Thoracic aorta (tissue), 2 donors: ENCODE measurements at regions not wholly inside any gene's neighbourhood (a gene's known extent, or its start where the extent isn't known, plus 50 kb on each side); places are given as distances from the start of the nearest gene placed in this dataset.
"Not testable (repeated sequence)": the region's sequence is repeated elsewhere in the genome, so short reads cannot be mapped to it uniquely, and the experiment has no call there.

ENCODE experiments used
- ATAC-seq: fragments of 150-250 bp; one replicate; pipeline ENCODE4 v1.8.0; 2017; ENCODE audit warnings: low read depth; ENCODE audit not compliant: insufficient number of reproducible peaks, low FRiP score
- DNase-seq: peaks from one replicate; pipeline ENCODE4 v3.0.0-alpha.2; 2020; ENCODE audit warnings: low spot score
- H3K27ac ChIP-seq, 2 donors: fragments of 200-600 bp; sonication (generic); 1 replicate in 1 of 2; 2 replicates in 1 of 2; pipeline ENCODE4 v1.5.1; 2016; ENCODE audit warnings: mild to moderate bottlenecking in 2 of 2, moderate library complexity in 2 of 2
- H3K27me3 ChIP-seq: fragments of 200-600 bp; sonication (generic); replicated peaks from 2 replicates; pipeline ENCODE4 v1.6.0; 2016; ENCODE audit warnings: mild to moderate bottlenecking; ENCODE audit not compliant: insufficient read depth
- H3K36me3 ChIP-seq: fragments of 200-600 bp; sonication (generic); one replicate; pipeline ENCODE4 v1.5.1; 2016
- H3K4me1 ChIP-seq, 2 donors: fragments of 200-600 bp; sonication (generic); 1 replicate in 1 of 2; 2 replicates in 1 of 2; pipeline versions ENCODE4 v1.5.1 to v1.6.0; 2016; ENCODE audit warnings: low read depth in 2 of 2, mild to moderate bottlenecking in 1 of 2; ENCODE audit not compliant: control insufficient read depth in 1 of 2
- H3K4me3 ChIP-seq: fragments of 200-600 bp; sonication (generic); 2 replicates; pipeline ENCODE4 v1.5.1; 2016; ENCODE audit warnings: mild to moderate bottlenecking
- H3K9me3 ChIP-seq: fragments of 200-600 bp; sonication (generic); 2 replicates; pipeline ENCODE4 v1.5.1; 2016
- TF ChIP-seq, protein P1 (sequence below): fragments of 200-600 bp; sonication (generic); IDR thresholded peaks from one replicate; pipeline ENCODE4 v1.5.1; 2019; ENCODE audit warnings: antibody characterized with exemption

DNA sequence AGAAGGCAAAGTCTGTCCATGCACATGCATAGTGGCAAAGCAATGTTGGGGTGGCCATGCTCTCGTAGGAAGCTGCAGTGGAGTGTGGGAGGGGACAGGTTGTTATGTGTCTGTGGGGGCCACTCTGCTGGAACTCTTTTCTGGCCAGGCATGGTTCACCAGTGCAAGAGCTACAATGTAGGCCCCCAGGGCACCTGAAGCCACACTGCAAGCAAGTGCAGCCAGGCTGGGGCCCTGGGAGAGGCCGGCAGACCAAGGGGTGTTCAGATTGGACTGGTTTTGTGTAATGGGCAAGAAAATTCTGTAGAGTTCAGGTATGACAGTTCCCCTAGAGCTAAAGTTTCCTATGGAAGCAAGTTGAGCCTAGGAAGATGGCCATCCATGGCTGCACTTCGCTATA, 97.0 kb upstream of the ZC4H2 start:
- no peaks in the 10 kb centered on the region for H3K27me3 ChIP-seq
- no peak for ATAC-seq

GRCh38 chrX:65072590-65072989, 96.3 kb upstream of the ZC4H2 start:
- H3K9me3 ChIP-seq = no peaks in the 10 kb centered on the region
- H3K4me3 ChIP-seq = no peak overlapping the region
- H3K27me3 ChIP-seq = no peaks in the 10 kb centered on the region
- no peak overlapping the region for H3K27ac ChIP-seq
- no peaks in the 10 kb centered on the region for H3K4me1 ChIP-seq
- DNase-seq (no peak), ATAC-seq (no peak)
- TF ChIP-seq, protein P1, sequence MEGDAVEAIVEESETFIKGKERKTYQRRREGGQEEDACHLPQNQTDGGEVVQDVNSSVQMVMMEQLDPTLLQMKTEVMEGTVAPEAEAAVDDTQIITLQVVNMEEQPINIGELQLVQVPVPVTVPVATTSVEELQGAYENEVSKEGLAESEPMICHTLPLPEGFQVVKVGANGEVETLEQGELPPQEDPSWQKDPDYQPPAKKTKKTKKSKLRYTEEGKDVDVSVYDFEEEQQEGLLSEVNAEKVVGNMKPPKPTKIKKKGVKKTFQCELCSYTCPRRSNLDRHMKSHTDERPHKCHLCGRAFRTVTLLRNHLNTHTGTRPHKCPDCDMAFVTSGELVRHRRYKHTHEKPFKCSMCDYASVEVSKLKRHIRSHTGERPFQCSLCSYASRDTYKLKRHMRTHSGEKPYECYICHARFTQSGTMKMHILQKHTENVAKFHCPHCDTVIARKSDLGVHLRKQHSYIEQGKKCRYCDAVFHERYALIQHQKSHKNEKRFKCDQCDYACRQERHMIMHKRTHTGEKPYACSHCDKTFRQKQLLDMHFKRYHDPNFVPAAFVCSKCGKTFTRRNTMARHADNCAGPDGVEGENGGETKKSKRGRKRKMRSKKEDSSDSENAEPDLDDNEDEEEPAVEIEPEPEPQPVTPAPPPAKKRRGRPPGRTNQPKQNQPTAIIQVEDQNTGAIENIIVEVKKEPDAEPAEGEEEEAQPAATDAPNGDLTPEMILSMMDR = no peak
- peaks cover 7% of the 10 kb centered on the region for H3K36me3 ChIP-seq

More for the DNA sequence above, 97.0 kb upstream of the ZC4H2 start:
- peaks cover 7% of the 10 kb centered on the region for H3K36me3 ChIP-seq
- DNase-seq = no peak
- no peak overlapping the region for H3K27ac ChIP-seq
- no peak overlapping the region for H3K4me3 ChIP-seq
- no peaks in the 10 kb centered on the region for H3K9me3 ChIP-seq
- TF ChIP-seq, protein P1 = no peak
- no peaks in the 10 kb centered on the region for H3K4me1 ChIP-seq

GRCh38 chrX:65058626-65059025, 82.4 kb upstream of the ZC4H2 start:
- DNase-seq = not testable (repeated sequence)

GRCh38 chrX:65045001-65045400, 68.8 kb upstream of the ZC4H2 start:
- H3K4me1 ChIP-seq = no peaks in the 10 kb centered on the region
- peaks cover 5% of the 10 kb centered on the region for H3K9me3 ChIP-seq
- TF ChIP-seq, protein P1 = no peak
- H3K27ac ChIP-seq = no peak overlapping the region
- H3K27me3 ChIP-seq = no peaks in the 10 kb centered on the region
- no peak overlapping the region for H3K4me3 ChIP-seq
- H3K36me3 ChIP-seq = no peaks in the 10 kb centered on the region
- no peak for ATAC-seq
- DNase-seq = no peak

More at GRCh38 chrX:65058626-65059025, 82.4 kb upstream of the ZC4H2 start:
- not testable (repeated sequence) for H3K27me3 ChIP-seq, H3K4me1 ChIP-seq, ATAC-seq, H3K36me3 ChIP-seq, H3K4me3 ChIP-seq, H3K27ac ChIP-seq, H3K9me3 ChIP-seq

GRCh38 chrX:65035446-65035770, 59.2 kb upstream of the ZC4H2 start:
- Histone ChIP-seq H3K4me3 (peak overlapping the region; percentile 80), H3K27ac (peak overlapping the region; percentile 69 to 86), H3K4me1 (no peaks in the 10 kb centered on the region), H3K27me3 (no peaks in the 10 kb centered on the region), H3K9me3 (no peaks in the 10 kb centered on the region), H3K36me3 (no peaks in the 10 kb centered on the region)
- TF ChIP-seq, protein P1 = no peak
- ATAC-seq = no peak
- DNase-seq = no peak

DNA sequence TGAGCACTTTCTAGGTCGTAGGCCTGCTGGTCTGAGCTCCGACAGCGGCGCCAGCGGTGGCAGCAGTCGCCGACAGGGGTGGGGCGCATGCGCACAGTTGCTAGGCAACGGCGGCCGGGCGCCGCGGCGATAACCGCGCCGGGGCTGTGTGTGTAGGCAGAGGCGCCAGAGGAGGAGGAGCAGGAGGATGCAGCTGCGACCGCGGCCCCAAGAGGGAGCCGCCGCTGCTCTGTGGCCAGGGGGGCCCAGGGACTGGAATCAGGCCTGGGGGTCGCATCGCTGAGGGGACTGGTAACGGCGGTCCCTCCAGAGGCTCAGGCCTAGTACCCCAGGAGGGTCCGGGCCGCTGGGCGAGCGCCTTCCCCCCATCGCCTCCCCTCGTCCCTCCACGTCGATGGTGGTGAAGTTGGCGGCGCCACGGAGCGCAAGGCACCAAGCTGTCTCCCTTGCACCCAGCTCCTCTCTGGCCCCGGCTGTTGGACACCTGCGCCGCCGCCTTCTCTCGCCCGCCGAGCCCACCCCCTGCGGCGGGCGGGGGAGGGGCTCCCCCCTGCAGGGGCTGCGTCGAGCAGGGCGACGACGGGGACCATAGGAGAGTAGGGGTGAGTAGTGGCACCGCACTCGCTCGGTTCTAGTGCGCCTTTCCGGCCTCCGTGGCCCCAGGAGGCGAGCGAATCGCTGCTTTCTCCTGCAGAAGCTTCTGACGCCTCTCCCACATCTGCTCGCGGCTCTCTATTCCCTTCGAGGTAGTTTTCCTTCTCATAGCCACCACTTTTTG, 58.6 kb upstream of the ZC4H2 start, which contains the start of gene ZC3H12B:
TSS of gene ZC3H12B (plus strand) at position 159 of the 778 bp plus-strand sequence.
- DNase-seq (no peak), ATAC-seq (peak; percentile 12)

More for the DNA sequence above, 58.6 kb upstream of the ZC4H2 start, which contains the start of gene ZC3H12B:
- H3K4me3 ChIP-seq = peak within 1 kb of the TSS; percentile 80
- peak within 1 kb of the TSS; percentile 69 to 86 for H3K27ac ChIP-seq
- no peaks in the 10 kb centered on the region for H3K4me1 ChIP-seq
- TF ChIP-seq, protein P1 = peak; percentile 46
- no peaks in the 10 kb centered on the region for H3K9me3 ChIP-seq
- H3K27me3 ChIP-seq = no peaks in the 10 kb centered on the region
- H3K36me3 ChIP-seq = no peaks in the 10 kb centered on the region
